Adrenal gland (tissue), 5 donors: ENCODE measurements at regions not wholly inside any gene's neighbourhood (a gene's known extent, or its start where the extent isn't known, plus 50 kb on each side); places are given as distances from the start of the nearest gene placed in this dataset.

Experiments
- POLR2A ChIP-seq, 2 donors: fragments of 450-650 bp; IDR thresholded peaks; one replicate each; pipeline ENCODE4 v1.6.1; 2017; ENCODE audit warnings: antibody characterized with exemption in 2 of 2, mild to moderate bottlenecking in 2 of 2, moderate library complexity in 1 of 2
- TF ChIP-seq, protein P1 (sequence below), 6 experiments: fragments of 450-650 bp in 4 of 6; fragments of 200-600 bp in 2 of 6; sonication (generic) in 1 of 6; IDR thresholded peaks; 1 replicate in 5 of 6; 2 replicates in 1 of 6; pipeline versions ENCODE4 v1.5.1 to v1.8.0; 2016 to 2021; ENCODE audit warnings: antibody characterized with exemption in 6 of 6, mild to moderate bottlenecking in 2 of 6, moderate library complexity in 1 of 6
- donor health status: DM: no; HTN: no; CAD: no.

DNA sequence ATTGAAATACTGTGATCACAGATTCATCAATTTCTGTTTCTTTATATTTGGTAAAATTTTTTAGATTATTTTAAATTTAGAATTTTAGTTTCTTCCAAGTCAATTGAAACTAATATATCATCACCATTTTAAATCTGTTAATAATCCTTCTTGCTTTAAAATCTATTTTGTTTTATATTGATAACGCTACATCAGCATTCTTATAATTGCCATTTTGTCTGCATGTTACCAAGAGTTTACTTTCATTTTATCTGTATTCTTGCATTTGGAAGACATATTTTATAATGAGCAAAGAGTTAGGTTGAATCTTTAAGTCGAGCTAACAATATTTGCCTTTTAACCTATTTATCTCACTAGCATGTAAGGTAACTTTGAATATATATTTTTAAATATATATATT, 890.6 kb downstream of the DNAJB9 start:
- TF ChIP-seq, protein P1, sequence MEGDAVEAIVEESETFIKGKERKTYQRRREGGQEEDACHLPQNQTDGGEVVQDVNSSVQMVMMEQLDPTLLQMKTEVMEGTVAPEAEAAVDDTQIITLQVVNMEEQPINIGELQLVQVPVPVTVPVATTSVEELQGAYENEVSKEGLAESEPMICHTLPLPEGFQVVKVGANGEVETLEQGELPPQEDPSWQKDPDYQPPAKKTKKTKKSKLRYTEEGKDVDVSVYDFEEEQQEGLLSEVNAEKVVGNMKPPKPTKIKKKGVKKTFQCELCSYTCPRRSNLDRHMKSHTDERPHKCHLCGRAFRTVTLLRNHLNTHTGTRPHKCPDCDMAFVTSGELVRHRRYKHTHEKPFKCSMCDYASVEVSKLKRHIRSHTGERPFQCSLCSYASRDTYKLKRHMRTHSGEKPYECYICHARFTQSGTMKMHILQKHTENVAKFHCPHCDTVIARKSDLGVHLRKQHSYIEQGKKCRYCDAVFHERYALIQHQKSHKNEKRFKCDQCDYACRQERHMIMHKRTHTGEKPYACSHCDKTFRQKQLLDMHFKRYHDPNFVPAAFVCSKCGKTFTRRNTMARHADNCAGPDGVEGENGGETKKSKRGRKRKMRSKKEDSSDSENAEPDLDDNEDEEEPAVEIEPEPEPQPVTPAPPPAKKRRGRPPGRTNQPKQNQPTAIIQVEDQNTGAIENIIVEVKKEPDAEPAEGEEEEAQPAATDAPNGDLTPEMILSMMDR (IDR thresholded peaks at IDR 0.05): no peak
- no peak for TF ChIP-seq POLR2A (IDR thresholded peaks at IDR 0.05)
